ENCODE measurements at regions not wholly inside any gene's neighbourhood (a gene's known extent, or its start where the extent isn't known, plus 50 kb on each side); places are given as distances from the start of the nearest gene placed in this dataset.
A peak's percentile ranks its signal among the peaks of the same experiment; 100 is the strongest.
"Not testable (repeated sequence)": the region's sequence is repeated elsewhere in the genome, so short reads cannot be mapped to it uniquely, and the experiment has no call there.

- no peak for DNase-seq
Observed at GRCh38 chr2:118791483-118791882, 56.0 kb downstream of the EN1 start.

GRCh38 chr2:118786746-118787145, 60.7 kb downstream of the EN1 start:
- DNase-seq = no peak

GRCh38 chr2:118784860-118785259, 62.6 kb downstream of the EN1 start:
- no peak for DNase-seq

GRCh38 chr2:118779362-118779761, 68.1 kb downstream of the EN1 start:
- DNase-seq = no peak

GRCh38 chr2:118774458-118775133, 72.9 kb downstream of the EN1 start:
- peak in 3 of 14 donors; percentile 10 to 30 (median 11) for DNase-seq

- DNase-seq = no peak
Observed at GRCh38 chr2:118773826-118774225, 73.6 kb downstream of the EN1 start.

- no peak for DNase-seq
Observed at GRCh38 chr2:118772487-118773200, 74.8 kb downstream of the EN1 start.

- DNase-seq = no peak
Observed at GRCh38 chr2:118769707-118770400, 77.6 kb downstream of the EN1 start.

- no peak for DNase-seq
Observed at GRCh38 chr2:118766871-118767270, 80.6 kb downstream of the EN1 start.

GRCh38 chr2:118764855-118765254, 82.6 kb downstream of the EN1 start:
- DNase-seq = no peak

GRCh38 chr2:118763797-118764196, 83.7 kb downstream of the EN1 start:
- DNase-seq = no peak

GRCh38 chr2:118762290-118762689, 85.2 kb downstream of the EN1 start:
- no peak for DNase-seq

GRCh38 chr2:118761771-118762170, 85.7 kb downstream of the EN1 start:
- DNase-seq = no peak

GRCh38 chr2:118755901-118756300, 91.5 kb downstream of the EN1 start:
- DNase-seq = no peak

- DNase-seq = no peak
Observed at GRCh38 chr2:118755384-118755783, 92.1 kb downstream of the EN1 start.

- DNase-seq = no peak
Observed at GRCh38 chr2:118752762-118753429, 94.6 kb downstream of the EN1 start.

GRCh38 chr2:118750959-118751565, 96.4 kb downstream of the EN1 start:
- no peak for DNase-seq

GRCh38 chr2:118748245-118748885, 99.1 kb downstream of the EN1 start:
- DNase-seq = no peak

GRCh38 chr2:118747637-118748036, 99.8 kb downstream of the EN1 start:
- DNase-seq = no peak

- no peak for DNase-seq
Observed at GRCh38 chr2:118747066-118747465, 100.4 kb downstream of the EN1 start.

GRCh38 chr2:118744682-118745181, 102.7 kb downstream of the EN1 start:
- not testable (repeated sequence) for DNase-seq

Measured in C1 segment of cervical spinal cord (tissue), 14 donors.